GM18511 (cell line): ENCODE measurements at regions not wholly inside any gene's neighbourhood (a gene's known extent, or its start where the extent isn't known, plus 50 kb on each side); places are given as distances from the start of the nearest gene placed in this dataset.
A peak's percentile ranks its signal among the peaks of the same experiment; 100 is the strongest.
"Not testable (repeated sequence)": the region's sequence is repeated elsewhere in the genome, so short reads cannot be mapped to it uniquely, and the experiment has no call there.

ENCODE experiments used
- ATAC-seq: cut with Tn5 transposase; IDR thresholded peaks from one replicate; pipeline ENCODE4 v1.9.1; 2021; ENCODE audit warnings: mild to moderate bottlenecking, moderate library complexity; ENCODE audit not compliant: unreplicated experiment

DNA sequence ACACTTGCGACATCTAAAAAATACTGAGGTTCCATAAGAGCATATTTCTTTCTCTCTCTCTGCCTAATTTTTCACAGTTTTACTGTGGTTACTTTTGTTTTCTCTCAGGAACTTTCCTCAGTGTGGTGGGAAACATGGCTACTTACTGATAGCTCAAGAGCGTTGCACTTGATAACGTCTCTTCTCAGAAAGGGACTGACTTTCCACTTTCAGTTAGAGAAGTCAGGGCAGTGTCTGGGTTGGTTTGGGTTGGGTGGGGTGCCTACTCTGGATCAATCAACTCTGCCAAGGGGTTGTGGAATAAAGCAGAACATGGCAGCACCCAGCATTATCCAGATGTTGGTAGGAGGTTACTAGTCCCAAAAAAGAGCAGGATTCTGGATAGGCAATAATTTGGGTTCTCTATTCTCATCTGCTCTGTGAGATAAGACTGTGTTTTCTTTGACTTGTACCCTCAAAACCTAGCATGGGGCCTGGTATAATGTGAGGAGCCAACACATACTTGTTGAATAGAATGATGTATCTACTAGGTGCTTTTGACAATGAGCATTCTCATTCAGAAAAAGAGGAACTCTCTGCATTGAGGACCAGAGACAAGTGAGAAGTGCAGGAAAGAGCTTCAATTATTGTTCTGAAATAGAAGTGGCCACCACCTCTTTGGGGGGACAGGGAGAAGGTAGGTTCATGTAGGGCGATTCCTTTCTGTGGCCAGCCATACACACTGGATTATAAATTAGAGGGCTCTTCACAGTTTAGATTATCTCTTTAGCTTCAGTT is 315.7 kb downstream of the REEP3 start:
- ATAC-seq = no peak

DNA sequence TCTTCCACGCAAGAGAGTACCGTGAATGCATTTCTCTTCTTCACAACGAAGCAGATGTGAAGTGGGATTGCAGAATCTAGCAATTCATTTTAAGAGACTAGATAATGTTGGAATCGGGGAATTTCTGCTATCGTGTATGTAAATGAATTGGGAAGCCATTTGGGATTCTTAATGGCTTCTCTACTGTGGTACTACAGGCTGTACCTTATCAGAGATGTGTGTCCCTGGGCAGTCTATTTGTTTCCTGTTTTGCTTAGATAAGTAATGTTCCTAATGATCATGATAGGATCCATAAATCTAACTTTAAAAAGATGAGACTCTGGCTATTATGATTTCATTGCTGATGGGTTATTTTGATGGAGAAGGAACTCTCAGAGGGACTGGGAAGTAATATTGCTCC is 320.6 kb downstream of the REEP3 start:
- ATAC-seq = no peak

DNA sequence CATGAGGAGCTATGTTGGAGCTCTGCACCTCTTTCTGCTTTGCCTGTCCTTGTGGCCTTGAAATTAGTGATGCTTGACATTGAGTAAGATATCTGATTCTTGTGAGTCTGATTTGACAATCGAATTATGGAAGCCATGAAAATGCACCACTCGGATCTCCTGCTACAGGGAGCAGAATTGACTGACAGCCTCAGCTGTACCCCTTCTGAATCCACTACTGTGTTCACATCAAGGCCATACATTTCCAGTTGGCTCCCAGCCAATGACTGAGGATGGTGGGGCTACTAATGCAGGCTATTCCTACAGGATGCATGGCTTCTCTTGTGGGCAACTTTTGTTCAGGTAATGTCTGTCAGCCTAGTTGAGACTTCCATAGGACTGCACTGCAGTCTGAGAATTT is 321.9 kb downstream of the REEP3 start:
- no peak for ATAC-seq

DNA sequence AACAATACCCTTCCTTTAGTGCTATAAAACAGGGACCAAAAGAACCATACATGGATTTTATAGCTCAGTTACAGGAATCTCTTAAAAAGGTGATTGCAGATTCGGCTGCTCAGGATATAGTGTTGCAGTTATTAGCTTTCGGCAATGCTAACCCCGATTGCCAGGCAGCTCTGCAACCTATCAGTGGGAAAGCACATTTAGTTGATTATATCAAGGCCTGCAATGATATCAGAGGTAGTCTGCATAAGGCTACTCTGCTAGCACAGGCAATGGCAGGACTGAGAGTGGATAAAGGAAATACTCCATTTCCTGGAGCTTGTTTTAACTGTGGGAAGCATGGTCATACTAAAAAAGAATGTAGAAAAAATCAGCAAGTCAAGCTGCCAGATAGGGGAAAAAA is 327.7 kb downstream of the REEP3 start:
- not testable (repeated sequence) for ATAC-seq

DNA sequence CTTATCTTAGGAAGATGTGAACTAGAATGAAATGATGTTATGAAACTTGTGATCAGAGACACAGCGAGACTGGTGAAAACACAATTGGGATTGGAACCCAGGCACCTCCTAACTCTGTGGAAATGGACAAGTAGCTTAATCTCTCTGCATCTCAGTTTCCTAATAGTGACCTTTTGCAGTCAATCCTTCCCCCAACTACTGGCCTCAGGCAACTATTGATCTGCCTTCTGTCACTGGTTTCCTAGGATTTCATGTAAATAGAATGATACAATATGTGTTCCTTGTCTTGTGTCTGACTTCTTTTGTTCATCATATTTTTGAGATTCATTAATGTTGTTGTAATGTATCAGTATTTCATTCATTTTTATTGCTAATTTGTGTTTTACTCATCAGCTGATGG is 341.7 kb downstream of the REEP3 start:
- ATAC-seq = no peak

DNA sequence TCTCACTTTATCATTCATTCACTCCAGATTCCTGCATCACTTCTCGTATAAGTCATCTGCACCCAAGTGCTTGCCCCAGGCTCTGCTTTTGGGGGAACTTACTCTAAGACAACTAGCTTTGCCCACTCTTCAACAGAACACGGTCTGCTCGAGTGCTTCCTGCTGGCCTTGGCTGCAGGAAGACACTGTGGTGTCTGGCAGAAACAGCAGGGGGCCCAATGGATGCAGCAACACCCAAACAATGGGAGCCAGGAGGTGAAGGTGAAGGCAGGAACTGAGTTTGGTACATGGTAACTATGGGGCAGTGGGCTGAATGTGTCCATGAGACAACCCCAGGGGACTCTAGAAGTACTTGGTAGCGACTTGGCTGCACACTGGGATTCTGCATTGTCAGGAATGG is 344.0 kb downstream of the REEP3 start:
- ATAC-seq = no peak

DNA sequence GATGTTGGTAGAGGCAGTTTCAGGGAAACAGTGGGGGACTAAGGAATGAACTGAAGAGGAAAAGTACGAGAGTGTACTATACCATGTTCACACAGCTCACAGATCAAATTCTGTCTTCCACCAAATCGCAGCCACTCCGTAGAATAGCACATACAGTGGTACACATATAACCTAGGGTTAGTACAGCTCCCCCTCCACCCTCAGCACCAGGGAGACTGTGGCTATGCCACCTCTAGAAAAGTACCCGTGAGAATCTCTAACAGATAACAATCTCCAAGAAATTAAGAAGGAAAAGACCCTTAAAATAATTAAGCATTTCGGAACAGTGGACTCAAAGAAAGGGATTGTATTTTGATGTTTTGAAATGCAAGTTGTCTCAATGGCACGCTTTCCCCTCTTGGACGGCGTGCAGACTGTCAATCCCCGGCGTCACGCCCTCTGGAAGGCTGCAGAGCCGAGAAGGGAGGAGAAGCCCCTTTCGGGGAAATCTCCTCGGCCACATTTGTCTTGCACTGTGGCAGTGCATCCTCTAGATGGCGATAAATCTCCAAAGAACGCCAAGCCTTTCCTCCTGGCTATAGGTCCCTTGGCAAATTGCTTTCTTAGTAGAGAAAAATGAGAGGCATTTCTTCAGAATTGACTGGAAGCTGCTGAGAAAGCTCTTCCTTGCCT is 345.0 kb downstream of the REEP3 start:
- peak; percentile 93 for ATAC-seq

DNA sequence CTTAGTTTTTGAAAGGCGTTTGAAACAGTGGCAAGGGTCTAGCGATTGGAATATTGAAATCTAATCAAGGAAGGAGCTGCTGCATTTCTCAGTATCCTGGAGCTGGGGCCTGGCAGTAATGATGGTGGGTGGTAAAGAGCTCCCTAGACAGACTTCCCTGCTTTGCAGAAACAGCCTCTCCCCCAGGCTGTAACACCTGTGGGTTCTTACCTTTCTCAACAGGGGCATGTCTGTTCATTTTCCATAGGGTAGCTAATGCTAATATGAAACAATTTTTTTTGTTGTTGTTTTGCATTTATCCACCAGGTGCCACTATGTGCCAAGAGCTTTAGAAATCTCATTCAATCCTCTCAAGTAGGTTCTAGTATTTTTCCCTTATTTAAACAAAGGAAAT is 345.5 kb downstream of the REEP3 start:
- peak; percentile 84 for ATAC-seq

DNA sequence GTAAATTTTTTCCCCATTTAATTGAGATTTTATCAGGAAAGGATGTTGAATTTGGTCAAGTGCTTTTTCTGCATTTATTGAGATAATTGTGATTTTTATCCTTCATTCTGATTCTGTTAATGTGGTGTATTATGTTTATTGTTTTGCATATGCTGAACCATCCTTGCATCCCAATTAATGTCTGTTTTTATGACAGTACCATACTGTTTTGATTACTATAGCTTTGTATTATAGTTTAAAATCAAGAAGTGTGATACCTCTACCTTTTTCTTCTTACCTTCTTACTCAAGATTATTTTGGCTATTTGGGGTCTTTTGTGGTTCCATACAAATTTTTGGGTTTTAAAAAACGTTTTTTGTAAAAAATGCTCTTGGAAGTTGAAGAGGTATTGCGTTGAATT is 357.2 kb downstream of the REEP3 start:
- no peak for ATAC-seq

DNA sequence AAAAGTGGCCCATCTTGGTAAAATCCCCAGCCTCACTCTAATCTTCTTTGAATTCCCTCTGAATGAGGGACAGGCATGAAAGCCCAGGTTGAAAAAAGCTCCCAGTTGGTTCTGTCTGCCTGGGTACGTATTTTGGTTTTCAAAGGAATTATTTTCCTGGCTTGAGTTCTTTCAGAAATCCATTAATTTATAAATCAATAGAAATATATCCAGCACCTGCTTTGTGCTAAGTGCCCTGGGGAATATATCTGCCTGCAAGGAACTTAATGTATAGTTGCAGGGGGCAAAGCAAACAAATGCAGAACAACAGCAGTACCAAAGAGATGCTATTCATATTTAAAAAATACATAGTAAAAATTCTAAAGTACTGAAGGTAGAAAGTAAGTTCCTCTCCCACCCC is 362.7 kb downstream of the REEP3 start:
- no peak for ATAC-seq

DNA sequence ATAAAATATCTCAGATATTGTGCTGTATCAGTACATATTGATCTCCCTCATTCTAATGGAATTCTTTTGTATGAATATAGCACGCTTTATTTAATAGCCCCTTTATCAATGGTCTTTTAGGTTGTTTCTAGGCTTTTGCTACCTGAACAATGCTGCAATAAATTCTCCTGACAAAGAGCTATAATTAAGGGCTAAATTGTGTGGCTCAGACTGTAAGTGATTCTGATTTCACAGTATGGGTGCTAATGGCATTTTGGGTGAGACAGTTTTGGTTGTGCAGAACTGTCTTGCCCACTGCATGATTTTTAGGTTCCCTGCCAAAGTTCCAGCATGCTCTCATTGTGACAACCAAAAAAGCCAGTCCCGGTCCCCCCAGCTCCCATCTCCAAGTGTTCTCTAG is 363.2 kb downstream of the REEP3 start:
- no peak for ATAC-seq

DNA sequence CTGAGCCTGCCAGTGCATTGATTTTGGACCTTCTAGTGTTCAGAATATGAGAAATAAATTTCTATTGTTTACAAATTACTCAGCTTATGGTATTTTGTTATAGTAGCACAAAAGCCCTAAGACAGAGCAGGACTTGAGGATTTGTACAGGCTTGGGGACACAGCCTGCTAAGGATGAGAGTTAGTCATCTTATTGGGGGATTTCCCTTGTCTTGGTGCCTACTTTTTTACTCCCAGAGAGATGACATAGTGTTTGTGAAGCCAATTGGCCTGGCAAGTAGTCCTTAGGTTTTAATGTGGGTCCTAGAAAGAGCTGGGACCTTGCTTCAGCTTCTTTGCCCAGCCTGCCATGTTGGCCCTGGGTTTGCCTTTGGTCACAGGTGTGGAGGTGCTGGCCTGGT is 364.0 kb downstream of the REEP3 start:
- peak; percentile 62 for ATAC-seq

DNA sequence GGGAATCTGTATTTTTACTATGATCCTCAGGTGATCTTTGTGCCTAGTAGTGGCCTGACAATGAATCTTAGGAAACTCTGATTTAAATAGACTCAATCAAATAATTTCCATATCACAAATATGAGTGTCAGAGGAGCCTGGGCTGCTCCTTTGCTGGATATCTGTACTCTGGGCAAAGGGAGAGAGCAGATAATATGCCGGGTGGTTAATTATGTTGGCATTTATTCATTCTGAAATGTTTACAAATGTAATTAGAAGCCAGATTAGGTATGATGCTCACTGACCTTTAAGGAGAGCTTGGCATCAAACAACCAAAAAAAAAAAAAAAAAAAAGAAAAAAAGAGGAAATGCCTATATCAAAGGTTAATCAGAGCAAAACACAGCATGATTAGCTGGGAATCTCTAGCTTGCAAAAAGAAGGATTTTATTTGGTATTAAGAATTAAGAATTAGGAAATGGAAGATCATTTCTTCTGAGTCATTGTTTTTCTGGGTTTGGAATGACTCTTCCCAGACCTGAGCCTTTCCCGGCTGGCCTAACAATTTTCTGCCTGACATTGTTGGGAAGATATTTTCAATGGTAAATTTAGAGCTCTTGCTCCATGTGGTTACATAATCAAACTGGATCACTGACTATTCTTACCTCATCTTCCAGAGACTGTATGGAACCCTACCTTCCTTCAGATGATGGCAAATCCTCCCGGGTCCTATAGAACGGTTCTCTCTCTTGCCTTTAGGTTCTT is 365.3 kb downstream of the REEP3 start:
- no peak for ATAC-seq

DNA sequence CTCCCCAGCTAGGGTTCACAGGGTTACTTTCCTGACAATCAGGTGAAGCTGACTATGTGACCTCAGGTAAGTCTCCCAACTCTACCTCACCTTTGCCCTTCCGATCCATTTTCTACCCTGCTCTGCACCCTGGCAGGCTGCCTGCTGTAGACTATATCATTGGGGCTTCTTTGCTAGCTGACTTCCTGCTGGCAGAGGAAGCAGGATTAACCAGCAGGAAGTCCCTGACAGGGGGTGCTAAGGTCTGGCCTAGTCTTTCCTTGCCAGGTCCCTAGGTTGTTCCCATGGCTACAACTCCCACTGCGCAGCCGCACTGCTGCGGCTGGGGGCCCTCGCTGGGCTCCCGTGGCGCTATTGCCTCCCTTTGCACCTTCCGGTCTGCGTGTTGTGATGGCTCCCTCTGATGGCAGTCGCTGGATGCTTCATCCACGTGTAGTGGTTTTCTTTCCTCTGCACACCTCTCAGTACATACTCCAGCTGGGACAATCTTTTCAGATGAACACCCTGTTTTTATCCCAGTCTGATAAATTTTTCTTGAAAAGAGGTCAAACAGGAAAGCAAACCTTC is 365.9 kb downstream of the REEP3 start:
- ATAC-seq = no peak

DNA sequence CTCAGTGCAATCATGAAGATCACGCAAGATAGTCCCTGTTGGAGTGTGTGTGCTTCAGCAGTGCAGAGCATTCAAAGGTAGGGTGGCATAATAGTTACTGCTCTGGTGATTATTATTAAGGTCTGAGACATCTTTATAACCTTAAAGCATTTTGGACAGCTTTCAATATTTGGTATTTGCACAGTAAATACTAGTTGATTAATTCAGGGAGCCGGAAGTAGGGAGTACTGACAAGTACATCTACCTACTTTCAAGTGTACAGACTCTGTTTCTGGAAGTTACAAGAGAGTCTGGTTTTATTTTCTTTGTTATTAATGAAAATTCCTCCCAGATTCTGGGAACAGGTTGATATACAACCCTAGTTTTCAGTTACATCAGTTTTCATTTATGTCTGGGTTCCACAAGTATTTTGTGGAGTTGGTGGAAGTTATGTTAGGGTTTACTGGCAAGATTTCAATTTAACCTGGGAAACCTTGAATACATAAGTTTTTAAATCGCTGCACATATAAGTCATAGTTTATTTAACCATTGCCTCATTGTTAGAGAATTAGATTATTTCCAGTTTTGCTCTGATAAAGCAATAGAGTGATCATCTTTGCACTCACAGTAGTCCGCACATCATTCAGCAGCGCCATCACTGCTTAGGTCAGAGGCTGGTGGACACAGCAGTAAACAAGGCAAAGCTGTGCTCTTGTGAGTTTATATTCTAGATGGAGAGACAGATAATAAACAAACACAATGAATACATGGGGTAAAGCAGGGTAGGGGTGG is 366.6 kb downstream of the REEP3 start:
- no peak for ATAC-seq

DNA sequence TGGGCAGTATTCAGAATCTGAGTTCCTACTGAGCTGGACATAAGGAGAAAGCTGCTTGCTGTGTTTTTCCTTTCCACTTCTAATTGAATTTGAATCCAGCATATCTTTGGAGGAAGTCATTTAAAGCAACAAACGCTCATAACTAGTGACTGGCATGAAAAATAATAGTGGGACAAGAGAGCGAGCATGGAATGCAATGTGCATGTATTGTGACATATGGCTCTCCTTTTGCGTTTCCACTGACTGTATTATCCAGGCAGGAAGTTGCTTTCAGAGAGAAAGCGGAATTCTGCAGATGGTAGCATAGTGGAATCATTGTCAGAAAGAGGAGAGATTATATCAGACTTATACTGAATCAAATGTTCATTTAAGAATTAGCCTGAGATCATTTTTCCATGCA is 368.6 kb downstream of the REEP3 start:
- no peak for ATAC-seq

DNA sequence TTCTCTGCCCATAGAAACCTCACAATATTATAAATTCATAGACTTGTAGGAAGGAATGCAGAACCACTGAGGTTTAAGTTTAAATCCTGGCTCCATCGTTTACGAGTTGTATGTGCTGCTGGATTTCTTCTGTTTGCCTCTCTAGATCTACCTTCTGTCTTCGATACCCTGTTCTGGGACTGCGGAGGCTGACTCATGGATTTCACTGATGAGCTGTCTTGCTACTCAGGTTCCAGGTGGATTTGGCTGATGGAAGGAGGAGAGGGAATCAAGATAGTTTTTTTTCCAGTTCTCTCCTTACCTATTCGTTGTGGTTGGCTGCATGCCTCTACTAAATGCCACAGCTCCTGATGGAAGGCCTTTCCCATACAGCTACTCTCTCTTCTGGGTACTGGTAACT is 375.8 kb downstream of the REEP3 start:
- ATAC-seq = no peak

DNA sequence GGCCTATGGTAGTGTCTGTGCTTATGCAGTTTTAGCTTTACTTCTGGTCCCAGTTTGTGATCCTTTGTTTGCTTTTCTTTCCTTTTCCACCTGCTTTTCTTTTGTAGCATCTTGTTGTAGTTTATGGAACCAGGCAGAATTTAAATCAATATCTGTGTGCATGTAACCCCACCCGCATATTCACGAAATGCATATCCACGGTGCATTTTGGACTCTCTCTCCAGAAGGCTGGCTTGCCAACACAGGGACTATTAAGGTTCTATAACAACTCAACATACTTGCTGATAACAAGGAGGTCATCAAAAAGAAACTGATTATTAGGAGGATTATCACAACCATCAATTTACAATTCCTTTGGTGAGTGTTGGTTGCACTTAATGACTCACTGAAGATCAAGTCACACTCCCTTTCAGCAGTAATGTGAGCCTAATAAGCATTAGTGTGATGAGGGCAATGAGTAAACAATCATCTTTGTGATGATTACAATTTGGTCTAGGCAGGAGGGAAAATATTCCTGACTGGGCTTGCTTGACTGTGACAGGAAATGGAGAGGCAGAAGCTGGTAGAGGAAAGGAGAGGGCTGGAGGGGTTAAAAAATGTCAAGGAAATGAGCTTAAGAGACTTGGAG is 378.6 kb downstream of the REEP3 start:
- ATAC-seq = no peak

DNA sequence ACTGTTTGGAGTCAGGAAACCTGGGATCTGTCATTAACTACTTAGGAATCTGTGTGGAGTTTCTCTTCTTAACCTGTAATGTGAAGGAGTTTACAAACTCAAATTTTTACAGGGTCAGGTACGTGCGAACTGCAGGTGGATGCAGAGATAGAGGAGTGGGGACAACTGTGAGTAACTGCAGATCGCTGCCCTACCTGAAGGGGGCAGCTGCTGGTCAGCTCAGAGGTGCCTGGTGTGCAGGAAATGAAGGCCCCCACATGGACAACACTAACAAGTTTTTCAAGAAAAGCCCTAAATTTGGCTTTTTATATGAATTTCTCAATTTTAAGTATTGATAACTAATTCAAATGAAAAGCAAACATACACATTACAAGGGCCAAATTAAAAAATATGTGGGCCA is 380.0 kb downstream of the REEP3 start:
- ATAC-seq = peak; percentile 75

DNA sequence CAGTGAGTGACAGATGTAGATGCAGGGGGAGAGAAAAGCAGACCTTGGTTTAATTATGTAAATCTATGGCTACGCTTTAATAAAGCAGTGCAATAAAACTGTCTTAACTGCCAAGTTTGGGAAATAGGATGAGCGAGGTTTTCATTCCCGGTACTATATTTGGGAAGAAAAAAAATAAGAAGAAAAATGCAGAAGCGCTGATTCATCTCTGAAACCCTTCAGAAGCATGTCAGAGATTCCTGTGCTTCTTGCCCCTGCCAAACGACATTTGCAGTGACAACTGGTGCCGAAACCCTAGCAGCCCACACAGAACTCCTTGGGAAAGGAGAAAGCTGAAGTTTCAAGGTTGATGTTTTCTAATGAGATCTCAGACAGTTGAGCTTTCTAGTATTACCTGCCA is 380.7 kb downstream of the REEP3 start:
- no peak for ATAC-seq
